ENCODE measurements at regions not wholly inside any gene's neighbourhood (a gene's known extent, or its start where the extent isn't known, plus 50 kb on each side); places are given as distances from the start of the nearest gene placed in this dataset.

DNA sequence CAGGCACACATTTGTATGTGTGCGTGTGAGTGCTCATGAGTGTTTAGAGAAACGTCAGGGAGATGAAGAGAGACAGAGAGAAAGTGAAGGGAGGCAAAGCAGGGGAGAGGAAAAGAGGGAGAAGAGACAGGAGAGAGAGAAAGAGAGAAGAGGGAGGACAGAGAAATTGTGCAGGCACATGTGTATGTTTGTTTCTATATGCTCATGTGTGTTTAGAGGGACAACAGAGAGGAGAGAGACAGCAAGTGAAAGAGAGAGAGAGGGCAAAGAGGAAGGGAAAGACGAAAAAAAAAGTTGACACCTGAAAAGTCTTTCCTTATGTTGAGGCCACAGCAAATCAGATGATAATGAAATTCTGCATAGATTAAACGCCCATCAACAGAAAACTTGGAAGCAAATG, 541.1 kb downstream of the TNS1 start:
- TF ChIP-seq, protein P1, sequence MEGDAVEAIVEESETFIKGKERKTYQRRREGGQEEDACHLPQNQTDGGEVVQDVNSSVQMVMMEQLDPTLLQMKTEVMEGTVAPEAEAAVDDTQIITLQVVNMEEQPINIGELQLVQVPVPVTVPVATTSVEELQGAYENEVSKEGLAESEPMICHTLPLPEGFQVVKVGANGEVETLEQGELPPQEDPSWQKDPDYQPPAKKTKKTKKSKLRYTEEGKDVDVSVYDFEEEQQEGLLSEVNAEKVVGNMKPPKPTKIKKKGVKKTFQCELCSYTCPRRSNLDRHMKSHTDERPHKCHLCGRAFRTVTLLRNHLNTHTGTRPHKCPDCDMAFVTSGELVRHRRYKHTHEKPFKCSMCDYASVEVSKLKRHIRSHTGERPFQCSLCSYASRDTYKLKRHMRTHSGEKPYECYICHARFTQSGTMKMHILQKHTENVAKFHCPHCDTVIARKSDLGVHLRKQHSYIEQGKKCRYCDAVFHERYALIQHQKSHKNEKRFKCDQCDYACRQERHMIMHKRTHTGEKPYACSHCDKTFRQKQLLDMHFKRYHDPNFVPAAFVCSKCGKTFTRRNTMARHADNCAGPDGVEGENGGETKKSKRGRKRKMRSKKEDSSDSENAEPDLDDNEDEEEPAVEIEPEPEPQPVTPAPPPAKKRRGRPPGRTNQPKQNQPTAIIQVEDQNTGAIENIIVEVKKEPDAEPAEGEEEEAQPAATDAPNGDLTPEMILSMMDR (IDR thresholded peaks at IDR 0.05; ENCODE audit: insufficient read depth, missing control alignments): no peak
- FAIRE-seq: no peak
- DNase-seq (ENCODE audit: insufficient read length, low spot score): no peak

DNA sequence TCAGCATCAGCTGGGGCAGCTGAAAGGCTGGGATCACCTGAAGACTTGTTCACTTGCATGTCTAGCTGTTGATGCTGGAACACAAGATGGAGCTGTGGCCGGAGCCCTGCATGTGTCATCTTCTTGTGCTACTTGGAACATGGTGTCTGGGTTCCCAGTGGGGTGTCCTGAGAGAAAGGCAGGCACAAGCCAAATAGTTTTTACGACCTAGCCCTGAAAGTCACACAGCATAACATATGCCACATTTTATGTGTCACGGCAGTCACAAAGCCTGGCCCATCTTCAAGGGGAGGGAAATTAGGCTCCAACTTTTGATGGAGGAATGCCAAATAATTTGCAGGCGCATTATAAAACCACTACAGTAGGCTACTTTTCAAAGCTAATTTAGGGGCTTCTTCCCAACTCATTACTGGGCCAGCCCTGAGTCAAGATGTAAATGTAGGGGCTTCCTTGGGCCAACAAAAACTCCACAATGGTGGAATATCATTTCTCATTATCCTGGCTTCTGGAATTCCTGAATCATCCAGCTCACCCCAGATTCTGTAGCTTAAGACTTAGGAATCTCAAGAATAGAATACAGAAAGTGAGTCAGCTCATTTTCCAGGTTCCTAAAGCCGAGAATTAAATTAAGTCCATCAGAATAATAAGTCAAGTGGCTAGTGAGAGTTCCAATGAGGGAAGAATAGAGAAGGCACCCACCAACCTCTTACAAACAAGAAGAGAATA, 543.0 kb downstream of the TNS1 start:
- no peak for DNase-seq (ENCODE audit: insufficient read length, low spot score)
- TF ChIP-seq, protein P1 (IDR thresholded peaks at IDR 0.05; ENCODE audit: insufficient read depth, missing control alignments): no peak
- no peak for FAIRE-seq

DNA sequence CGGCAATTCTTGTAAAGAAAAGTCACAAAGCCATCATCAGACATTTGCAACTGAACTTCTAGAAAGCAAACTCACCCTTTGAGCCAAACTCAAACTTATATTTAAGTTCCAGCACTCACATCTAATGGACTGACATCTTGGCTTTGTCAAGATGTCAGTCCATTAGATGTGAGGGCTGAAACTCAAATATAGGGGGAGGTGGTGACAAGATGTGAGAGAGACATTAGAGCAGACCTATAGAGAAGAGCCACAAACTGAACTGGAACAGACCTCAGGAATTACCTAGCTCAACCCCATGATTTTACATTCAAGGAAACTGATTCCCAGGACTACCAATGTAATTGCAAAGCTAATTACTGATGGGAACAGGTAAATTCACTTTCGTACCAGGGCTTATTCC, 543.8 kb downstream of the TNS1 start:
- FAIRE-seq (no peak), DNase-seq (ENCODE audit: insufficient read length, low spot score) (no peak)
- TF ChIP-seq, protein P1 (IDR thresholded peaks at IDR 0.05; ENCODE audit: insufficient read depth, missing control alignments): no peak

DNA sequence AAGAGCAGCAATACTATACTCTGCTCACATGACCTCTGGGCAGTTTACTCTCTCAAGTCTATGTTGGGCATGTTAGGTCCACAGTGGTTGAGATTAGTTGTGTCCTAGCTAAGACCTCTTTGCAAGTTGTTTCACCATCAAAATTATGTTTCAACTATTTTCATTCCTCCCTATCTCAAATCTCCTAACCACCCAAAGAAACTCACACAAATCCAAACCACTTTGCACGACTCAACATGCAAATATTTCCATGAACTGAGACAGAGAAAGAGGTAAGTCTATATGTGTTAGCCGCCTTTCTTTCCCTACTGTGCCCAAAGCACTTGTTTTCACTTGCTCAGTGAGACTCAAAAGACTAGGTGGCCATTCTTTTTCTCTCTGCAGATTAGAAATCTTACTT, 546.8 kb downstream of the TNS1 start:
- DNase-seq (ENCODE audit: insufficient read length, low spot score) (no peak), FAIRE-seq (no peak)
- TF ChIP-seq, protein P1 (IDR thresholded peaks at IDR 0.05; ENCODE audit: insufficient read depth, missing control alignments): no peak

DNA sequence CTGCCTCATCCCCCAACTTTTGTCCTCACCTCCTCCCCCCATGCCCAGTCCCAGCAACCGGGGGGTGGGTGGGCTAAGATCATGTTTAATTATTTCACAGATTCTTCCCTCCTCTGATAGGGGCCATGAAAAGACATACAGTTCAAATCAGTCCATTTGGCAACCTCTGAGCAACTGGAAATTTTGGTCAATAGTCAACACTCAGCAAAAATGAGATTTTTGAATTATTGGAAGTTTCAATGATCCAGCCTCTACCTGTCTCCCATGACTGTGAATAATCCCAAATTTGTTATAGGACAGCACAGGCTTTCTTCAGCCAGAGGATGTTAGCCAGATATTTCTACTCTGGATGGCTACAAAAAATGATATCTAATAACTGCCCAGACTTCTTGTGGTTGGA, 549.9 kb downstream of the TNS1 start:
- TF ChIP-seq, protein P1 (IDR thresholded peaks at IDR 0.05; ENCODE audit: insufficient read depth, missing control alignments): no peak
- DNase-seq (ENCODE audit: insufficient read length, low spot score) (no peak), FAIRE-seq (no peak)

DNA sequence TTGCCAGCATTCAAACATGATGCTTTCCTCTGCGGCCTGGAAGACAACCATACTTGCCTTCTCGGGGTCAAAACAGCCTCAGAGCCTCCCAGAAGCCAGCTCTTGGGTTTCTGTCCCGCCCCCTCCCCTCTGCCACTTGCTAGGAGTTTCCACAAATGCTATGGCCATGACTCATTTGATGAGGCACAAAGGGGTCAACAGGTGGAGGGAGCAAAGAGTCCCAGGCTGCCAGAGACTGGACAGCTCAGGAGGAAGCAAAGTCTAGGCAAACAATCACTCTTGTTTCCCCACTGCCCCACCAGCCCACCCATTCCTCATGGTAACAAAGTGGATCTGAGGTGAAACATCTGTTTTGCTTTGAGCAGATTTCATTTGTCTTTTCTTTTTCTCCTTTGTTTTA, 551.1 kb downstream of the TNS1 start:
- no peak for FAIRE-seq
- TF ChIP-seq, protein P1 (IDR thresholded peaks at IDR 0.05; ENCODE audit: insufficient read depth, missing control alignments): no peak
- DNase-seq (ENCODE audit: insufficient read length, low spot score): no peak

DNA sequence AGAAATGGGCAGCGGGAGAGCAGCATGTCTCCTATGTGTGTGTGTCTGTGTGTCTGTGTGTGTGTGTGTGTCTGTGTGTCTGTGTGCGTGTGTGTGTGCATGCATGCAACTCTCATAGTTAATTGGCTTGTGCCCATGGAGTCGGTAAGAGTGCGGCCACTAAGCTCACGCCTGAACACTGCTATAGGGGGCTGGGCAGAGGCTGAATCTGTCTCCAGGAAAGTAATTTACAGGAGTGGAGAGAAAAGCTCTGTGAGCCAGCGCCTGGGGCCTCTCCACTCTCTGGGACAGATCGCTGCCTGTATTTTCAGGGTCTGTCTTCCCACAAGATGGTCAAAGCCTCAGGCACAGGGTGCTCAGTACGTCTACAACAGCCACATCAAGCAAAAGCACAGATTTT, 553.4 kb downstream of the TNS1 start:
- no peak for FAIRE-seq

More for the DNA sequence above, 553.4 kb downstream of the TNS1 start:
- TF ChIP-seq, protein P1 (IDR thresholded peaks at IDR 0.05; ENCODE audit: insufficient read depth, missing control alignments): no peak
- no peak for DNase-seq (ENCODE audit: insufficient read length, low spot score)
